Stimulated activated naive CD8-positive, alpha-beta T cell treated with anti-CD3 and anti-CD28 coated beads, Interleukin-15, Interleukin-2, amounts not matched to agents 100 ng/mL and 50 ng/mL, for 24 hours (primary cell): ENCODE measurements at regions not wholly inside any gene's neighbourhood (a gene's known extent, or its start where the extent isn't known, plus 50 kb on each side); places are given as distances from the start of the nearest gene placed in this dataset.
"Not testable (repeated sequence)": the region's sequence is repeated elsewhere in the genome, so short reads cannot be mapped to it uniquely, and the experiment has no call there.

Source experiments
- H3K27ac Mint-ChIP-seq: one replicate; pipeline ENCODE4 v1.8.0; 2021; ENCODE audit warnings: mild to moderate bottlenecking, mixed read lengths
- H3K27me3 Mint-ChIP-seq: one replicate; pipeline ENCODE4 v1.8.0; 2021; ENCODE audit warnings: mixed read lengths
- H3K36me3 Mint-ChIP-seq: one replicate; pipeline ENCODE4 v1.8.0; 2021; ENCODE audit warnings: low read depth, mixed read lengths
- H3K4me1 Mint-ChIP-seq: one replicate; pipeline ENCODE4 v1.8.0; 2021; ENCODE audit warnings: low read depth, mixed read lengths
- H3K4me3 Mint-ChIP-seq: one replicate; pipeline ENCODE4 v1.8.0; 2021; ENCODE audit warnings: mild to moderate bottlenecking, mixed read lengths
- H3K9me3 Mint-ChIP-seq: one replicate; pipeline ENCODE4 v1.8.0; 2021; ENCODE audit warnings: mixed read lengths

DNA sequence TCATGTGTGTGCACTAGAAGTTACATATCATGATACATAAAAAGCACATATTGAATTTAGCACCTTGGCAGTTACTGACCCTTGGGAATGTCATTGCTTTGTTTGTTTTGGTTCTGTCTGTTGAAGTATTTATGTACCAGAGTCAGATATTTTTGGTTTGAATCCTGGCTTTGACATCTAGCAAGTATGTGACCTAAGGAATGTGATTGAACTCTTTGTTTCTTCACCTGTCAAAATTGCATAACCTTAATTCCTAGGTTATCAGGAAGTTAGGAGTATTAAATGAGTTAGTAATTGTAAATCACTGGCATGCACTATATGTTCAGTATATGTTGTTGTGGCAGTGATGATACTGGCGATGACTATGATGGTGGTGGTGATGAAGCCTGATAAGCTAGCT, 1003.5 kb upstream of the NRXN1 start:
- no peak overlapping the region for H3K27ac Mint-ChIP-seq
- no peaks in the 10 kb centered on the region for H3K27me3 Mint-ChIP-seq
- H3K4me3 Mint-ChIP-seq, result no peak overlapping the region
- no peaks in the 10 kb centered on the region for H3K36me3 Mint-ChIP-seq
- H3K4me1 Mint-ChIP-seq, result no peaks in the 10 kb centered on the region
- H3K9me3 Mint-ChIP-seq, result peaks cover 11% of the 10 kb centered on the region

DNA sequence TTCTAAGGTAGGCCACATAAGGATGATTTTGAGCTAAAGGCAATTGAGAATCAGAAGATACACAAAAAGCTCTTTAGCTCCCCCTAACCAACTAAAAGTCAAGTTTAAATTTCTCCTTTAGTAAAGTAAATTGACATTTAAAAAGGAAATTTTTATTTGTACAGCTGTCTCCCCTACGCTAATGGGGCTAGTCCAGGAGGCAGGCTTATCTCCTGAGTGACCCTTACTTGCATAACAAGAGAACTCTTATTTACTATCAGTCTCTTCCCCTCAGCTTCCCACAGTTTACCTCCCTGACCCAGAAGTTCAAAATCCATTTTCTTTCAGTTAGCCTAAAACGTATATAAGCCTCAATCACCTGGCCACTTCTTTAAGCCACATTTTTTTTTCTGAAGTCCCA, 1002.8 kb upstream of the NRXN1 start:
- H3K27ac Mint-ChIP-seq, result no peak overlapping the region
- no peaks in the 10 kb centered on the region for H3K36me3 Mint-ChIP-seq
- peaks cover 11% of the 10 kb centered on the region for H3K9me3 Mint-ChIP-seq
- H3K4me1 Mint-ChIP-seq, result no peaks in the 10 kb centered on the region
- H3K27me3 Mint-ChIP-seq, result no peaks in the 10 kb centered on the region
- no peak overlapping the region for H3K4me3 Mint-ChIP-seq

DNA sequence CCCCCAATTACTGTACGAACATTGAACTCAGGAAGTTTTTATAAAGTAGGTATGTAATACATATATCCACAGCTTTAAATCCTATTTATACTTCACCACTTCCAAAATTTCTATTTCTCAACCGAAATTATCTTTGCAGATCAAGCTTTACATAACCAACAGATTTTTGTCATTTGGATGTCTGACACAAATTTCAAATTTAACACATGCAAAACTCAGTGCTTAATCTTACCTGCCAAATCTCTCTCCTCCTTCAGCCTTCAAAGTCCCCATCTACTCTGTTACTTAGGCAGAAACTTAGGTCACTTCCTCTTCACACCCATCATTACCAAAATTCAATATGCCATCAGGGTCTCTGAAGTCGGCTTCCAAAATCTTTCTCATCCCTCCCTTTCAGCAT, 990.1 kb upstream of the NRXN1 start:
- H3K9me3 Mint-ChIP-seq, result peaks cover 23% of the 10 kb centered on the region
- no peaks in the 10 kb centered on the region for H3K36me3 Mint-ChIP-seq
- H3K27me3 Mint-ChIP-seq, result no peaks in the 10 kb centered on the region
- H3K4me3 Mint-ChIP-seq, result no peak overlapping the region
- no peak overlapping the region for H3K27ac Mint-ChIP-seq
- no peaks in the 10 kb centered on the region for H3K4me1 Mint-ChIP-seq

DNA sequence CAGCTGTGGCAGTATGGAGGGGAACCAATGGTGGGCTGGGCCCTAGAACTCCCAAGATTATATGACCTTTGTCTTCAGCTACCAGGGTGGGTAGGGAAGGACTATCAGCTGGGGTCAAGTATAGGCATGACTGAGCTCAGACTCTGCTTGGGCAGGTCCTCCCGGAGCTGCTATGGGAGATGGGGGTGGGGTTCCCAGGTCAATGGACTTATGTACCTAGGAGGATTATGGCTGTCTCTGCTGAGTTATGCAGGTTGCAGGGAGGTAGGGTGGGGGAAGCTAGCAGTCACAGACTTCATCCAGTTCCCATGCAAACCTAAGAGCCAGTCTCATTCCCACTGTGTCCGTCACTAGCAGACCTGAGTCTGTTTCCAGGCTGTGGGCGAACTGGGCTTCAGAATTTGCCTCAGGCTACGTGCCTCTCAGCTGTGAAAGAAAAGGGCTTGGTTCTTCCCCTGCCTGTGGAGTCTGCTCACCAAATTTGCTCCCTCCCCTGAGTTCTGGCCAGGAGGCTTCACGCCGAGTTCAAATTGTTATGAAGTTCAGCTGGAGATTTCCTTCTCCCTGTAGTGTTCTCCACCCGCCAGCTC, 985.8 kb upstream of the NRXN1 start:
- no peaks in the 10 kb centered on the region for H3K4me1 Mint-ChIP-seq
- H3K36me3 Mint-ChIP-seq, result no peaks in the 10 kb centered on the region
- peaks cover 25% of the 10 kb centered on the region for H3K9me3 Mint-ChIP-seq
- no peak overlapping the region for H3K4me3 Mint-ChIP-seq
- H3K27ac Mint-ChIP-seq, result no peak overlapping the region
- no peaks in the 10 kb centered on the region for H3K27me3 Mint-ChIP-seq

DNA sequence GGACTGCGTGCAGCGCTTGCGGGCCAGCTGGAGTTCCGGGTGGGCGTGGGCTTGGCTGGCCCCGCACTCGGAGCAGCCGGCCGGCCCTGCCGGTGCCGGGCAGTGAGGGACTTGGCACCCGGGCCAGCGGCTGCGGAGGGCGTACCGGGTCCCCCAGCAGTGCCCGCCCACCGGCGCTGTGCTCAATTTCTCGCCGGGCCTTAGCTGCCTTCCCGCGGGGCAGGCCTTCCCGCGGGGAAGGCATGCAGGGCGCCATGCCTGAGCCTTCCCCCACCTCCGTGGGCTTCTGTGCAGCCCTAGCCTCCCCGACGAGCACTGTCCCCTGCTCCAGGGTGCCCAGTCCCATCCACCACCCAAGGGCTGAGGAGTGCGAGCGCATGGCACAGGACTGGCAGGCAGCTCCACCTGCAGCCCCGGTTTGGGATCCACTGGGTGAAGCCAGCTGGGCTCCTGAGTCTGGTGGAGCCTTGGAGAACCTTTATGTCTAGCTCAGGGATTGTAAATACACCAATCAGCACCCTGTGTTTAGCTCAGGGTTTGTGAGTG, 975.0 kb upstream of the NRXN1 start:
- peaks cover 11% of the 10 kb centered on the region for H3K9me3 Mint-ChIP-seq
- H3K27me3 Mint-ChIP-seq, H3K4me3 Mint-ChIP-seq, H3K36me3 Mint-ChIP-seq, H3K4me1 Mint-ChIP-seq, H3K27ac Mint-ChIP-seq: not testable (repeated sequence)

DNA sequence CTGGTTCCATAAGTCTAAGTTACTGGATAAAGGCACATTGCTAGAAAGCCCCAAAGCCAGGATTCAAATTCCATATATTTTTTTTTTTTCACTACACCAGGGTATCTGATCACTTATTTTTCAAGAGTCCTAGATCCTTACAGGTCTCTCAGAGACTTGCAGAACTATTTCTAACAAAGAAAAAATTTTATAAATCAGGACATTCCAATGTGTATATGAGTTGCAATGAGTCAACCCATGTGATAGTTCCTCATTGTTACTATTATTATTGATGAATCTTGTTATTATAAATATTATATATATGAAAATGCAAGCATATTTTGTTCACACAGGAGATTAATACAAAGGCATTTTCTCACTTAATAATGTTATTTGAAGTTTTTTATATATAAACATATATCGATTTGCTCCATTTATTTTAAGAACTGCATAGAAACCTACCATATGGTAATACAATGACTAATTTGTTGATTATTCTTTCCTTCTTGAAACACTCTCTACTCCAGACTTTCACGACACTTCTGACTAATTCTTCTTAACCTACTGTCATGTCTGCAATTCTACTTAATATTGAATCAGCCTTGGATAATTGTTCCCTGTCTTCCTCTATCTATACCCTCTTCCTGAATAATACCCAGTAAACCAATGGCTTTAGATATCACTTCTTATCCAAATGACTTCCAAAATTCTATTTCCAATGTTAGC, 968.4 kb upstream of the NRXN1 start:
- no peak overlapping the region for H3K27ac Mint-ChIP-seq
- H3K9me3 Mint-ChIP-seq, result peaks cover 14% of the 10 kb centered on the region
- no peaks in the 10 kb centered on the region for H3K27me3 Mint-ChIP-seq
- no peaks in the 10 kb centered on the region for H3K36me3 Mint-ChIP-seq
- no peak overlapping the region for H3K4me3 Mint-ChIP-seq
- H3K4me1 Mint-ChIP-seq, result no peaks in the 10 kb centered on the region

DNA sequence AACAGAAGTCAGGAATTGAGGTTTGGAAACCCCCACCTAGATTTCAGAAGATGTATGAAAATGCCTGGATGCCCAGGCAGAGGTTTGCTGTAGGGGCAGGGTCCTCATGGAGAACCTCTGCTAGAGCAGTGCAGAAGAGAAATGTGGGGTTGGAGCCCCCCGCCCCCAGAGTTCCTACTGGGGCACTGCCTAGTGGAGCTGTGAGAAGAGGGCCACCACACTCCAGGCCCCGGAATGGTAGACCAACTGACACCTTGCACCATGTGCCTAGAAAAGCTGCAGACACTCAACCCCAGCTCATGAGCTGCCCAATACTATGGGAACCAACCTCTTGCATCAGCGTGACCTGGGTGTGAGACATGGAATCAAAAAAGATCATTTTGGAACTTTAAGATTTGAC, 967.0 kb upstream of the NRXN1 start:
- Mint-ChIP-seq H3K27ac (no peak overlapping the region), H3K4me1 (no peaks in the 10 kb centered on the region), H3K27me3 (no peaks in the 10 kb centered on the region), H3K9me3 (peaks cover 16% of the 10 kb centered on the region), H3K36me3 (no peaks in the 10 kb centered on the region), H3K4me3 (no peak overlapping the region)

DNA sequence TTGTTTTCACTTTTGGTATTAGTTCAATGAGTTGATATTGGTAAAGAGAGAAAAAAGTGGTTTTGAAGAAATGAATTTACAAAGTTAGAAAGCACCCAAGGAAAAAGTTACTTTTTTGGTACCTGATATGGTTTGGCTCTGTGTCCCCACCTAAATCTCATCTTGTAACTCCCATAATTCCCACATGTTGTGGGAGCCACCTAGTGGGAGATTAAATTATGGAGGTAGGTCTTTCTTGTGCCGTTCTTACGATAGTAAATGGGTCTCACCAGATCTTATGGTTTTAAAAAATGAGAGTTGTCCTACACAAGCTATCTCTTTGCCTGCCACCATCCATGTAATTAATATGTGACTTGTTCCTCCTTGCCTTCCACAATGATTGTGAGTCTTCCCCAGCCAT, 965.6 kb upstream of the NRXN1 start:
- H3K9me3 Mint-ChIP-seq, result peaks cover 19% of the 10 kb centered on the region
- no peaks in the 10 kb centered on the region for H3K27me3 Mint-ChIP-seq
- H3K4me3 Mint-ChIP-seq, result no peak overlapping the region
- H3K4me1 Mint-ChIP-seq, result no peaks in the 10 kb centered on the region
- H3K27ac Mint-ChIP-seq, result no peak overlapping the region
- no peaks in the 10 kb centered on the region for H3K36me3 Mint-ChIP-seq

DNA sequence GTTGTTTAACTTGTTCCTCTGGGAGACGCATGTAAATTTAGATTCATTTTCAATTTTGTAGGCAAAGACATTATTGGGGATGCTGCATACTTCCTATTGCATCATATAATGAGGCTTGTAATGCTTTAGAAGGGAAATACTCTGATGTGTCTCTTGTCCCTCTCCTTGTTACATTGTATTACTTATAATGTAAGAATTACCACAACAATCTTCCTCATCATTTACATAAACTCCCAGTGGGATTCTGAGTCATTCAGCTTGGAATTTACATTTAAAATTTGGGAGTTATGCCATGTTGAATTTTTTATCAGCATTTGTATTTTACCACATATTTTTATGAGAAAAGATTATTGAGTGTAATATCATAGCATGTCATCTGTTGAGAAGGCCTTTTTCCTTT, 963.4 kb upstream of the NRXN1 start:
- Mint-ChIP-seq H3K27ac (no peak overlapping the region), H3K9me3 (peaks cover 16% of the 10 kb centered on the region), H3K4me3 (no peak overlapping the region), H3K27me3 (no peaks in the 10 kb centered on the region), H3K4me1 (no peaks in the 10 kb centered on the region), H3K36me3 (no peaks in the 10 kb centered on the region)

DNA sequence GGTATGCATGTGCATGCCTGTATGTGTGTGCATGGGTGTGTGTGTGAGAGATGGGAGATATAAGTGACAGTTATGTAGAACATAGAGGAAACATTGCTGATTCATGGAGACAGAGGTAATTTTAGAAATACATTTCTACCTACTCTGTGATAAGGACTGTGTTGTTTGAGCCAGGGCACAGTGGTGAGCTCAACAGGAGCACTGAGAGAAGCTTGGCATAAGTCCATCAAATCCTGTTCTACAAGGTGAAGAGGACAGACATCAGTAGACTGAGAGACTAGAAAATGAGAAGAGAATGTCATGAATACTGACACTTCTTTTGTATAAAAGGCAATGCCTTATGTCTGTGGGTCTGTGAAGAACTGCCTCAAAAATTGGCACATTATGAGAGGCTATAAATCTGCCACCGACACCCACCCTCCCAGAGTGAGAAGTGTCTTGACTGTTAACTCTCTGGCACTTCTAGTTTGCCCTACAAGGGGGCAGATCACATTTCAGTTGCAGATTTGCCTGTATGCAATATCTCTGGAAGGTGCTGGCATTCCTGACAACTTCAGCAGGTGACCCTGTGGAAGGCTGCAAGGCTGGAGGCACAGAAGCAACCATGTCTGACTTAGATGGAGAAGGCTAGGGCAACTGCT, 962.3 kb upstream of the NRXN1 start:
- peaks cover 19% of the 10 kb centered on the region for H3K9me3 Mint-ChIP-seq
- H3K27ac Mint-ChIP-seq, result no peak overlapping the region
- H3K27me3 Mint-ChIP-seq, result no peaks in the 10 kb centered on the region
- no peaks in the 10 kb centered on the region for H3K4me1 Mint-ChIP-seq
- no peak overlapping the region for H3K4me3 Mint-ChIP-seq
- H3K36me3 Mint-ChIP-seq, result no peaks in the 10 kb centered on the region

DNA sequence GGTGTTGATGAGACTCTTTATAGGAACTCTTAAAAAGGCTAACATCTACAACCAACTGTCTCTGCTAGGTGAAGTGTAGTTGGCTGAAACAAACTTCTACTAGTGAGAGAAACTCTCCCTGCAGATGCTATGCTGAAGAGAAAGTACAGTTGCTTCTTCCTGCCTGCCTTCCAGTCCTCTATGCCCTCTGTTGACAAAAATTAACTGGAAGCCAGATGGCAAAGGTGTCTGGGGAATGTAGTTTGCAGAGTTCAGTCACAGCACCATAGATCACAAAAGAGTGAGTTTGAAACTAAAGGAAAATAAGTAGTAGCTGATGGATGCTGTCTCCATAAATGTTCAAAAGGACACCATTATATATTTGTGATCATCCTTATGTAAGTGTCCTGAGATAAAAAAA, 958.8 kb upstream of the NRXN1 start:
- Mint-ChIP-seq H3K4me1 (no peaks in the 10 kb centered on the region), H3K27ac (no peak overlapping the region), H3K9me3 (peaks cover 9% of the 10 kb centered on the region), H3K4me3 (no peak overlapping the region), H3K27me3 (no peaks in the 10 kb centered on the region), H3K36me3 (no peaks in the 10 kb centered on the region)

DNA sequence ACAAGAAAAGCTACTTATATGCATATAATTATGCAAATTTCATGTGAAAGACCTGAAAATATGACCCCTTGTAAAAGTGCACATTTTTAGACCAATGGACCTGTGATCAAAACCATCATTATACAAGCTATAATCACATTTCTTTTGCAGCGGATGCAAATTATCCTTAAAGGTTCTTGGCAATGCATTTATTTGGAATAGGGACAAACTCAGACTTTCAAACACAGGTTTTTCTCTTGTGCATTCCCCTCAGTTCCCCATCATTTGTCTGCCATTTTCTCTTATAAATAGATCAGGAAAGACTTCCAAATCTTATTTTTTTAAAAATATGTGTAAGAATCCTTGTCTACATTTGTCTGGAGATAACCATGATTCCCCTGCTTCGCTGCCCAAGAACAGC, 954.2 kb upstream of the NRXN1 start:
- Mint-ChIP-seq H3K4me1 (no peaks in the 10 kb centered on the region), H3K27ac (no peak overlapping the region), H3K27me3 (no peaks in the 10 kb centered on the region), H3K36me3 (no peaks in the 10 kb centered on the region), H3K4me3 (no peak overlapping the region), H3K9me3 (peaks cover 9% of the 10 kb centered on the region)

DNA sequence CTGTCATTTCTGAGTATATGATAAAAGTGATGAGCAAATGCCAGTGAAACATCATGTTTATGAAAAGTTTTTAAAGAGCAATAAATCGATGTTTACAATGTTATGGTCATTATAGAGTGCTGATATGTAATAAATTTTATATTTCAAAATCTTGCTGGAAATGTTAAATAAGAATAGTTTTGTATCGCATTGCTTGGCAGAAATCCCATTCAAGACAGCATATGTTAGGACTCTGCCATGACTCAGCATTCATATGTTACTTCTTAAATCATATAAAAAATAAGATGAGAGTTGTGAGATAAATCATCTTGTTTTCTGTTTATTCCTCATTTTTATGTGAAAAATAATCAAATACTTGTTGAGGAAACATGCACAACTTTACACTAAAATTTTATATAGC, 949.9 kb upstream of the NRXN1 start:
- Mint-ChIP-seq H3K4me3 (no peak overlapping the region), H3K36me3 (no peaks in the 10 kb centered on the region), H3K27me3 (no peaks in the 10 kb centered on the region), H3K27ac (no peak overlapping the region), H3K9me3 (peaks cover 5% of the 10 kb centered on the region), H3K4me1 (no peaks in the 10 kb centered on the region)

DNA sequence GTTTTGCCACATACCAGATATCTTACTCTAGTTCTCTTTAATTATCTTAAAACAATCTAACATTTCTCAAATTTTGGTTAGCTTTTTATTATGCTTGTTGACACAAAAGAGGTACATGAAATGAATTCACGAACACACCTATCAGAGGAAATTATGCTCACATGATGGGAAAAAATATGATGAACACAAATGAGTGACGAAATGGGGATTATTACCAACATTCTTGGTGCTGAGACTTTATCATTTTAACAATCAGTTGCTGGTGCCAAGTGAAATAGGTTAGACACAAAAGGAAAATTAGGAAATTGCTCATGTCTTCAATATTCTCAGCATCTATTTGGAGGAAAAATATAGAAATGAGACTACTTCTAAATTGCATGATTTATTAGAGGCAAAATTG, 944.7 kb upstream of the NRXN1 start:
- no peaks in the 10 kb centered on the region for H3K4me1 Mint-ChIP-seq
- H3K9me3 Mint-ChIP-seq, result peaks cover 6% of the 10 kb centered on the region
- no peaks in the 10 kb centered on the region for H3K27me3 Mint-ChIP-seq
- no peak overlapping the region for H3K27ac Mint-ChIP-seq
- H3K4me3 Mint-ChIP-seq, result no peak overlapping the region
- no peaks in the 10 kb centered on the region for H3K36me3 Mint-ChIP-seq

DNA sequence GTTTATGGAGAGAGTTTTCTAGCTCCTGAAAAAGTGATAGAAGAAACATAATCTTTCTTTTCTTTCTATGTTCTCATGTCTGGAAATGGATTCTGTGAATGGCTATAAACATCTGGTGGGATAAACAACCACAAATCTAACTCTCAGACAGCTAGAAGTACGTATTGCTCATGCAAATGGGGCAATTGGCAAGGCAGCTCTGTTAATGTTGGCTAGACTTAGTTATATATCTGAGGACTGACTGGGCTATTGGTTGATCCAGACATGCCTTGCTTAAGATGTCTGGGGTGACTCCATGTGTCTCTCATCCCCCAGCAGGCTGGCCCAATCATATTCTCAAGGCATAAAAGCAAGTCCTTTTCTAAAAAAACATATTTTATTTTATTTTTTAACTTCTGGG, 939.2 kb upstream of the NRXN1 start:
- no peaks in the 10 kb centered on the region for H3K4me1 Mint-ChIP-seq
- no peak overlapping the region for H3K4me3 Mint-ChIP-seq
- no peaks in the 10 kb centered on the region for H3K27me3 Mint-ChIP-seq
- H3K27ac Mint-ChIP-seq, result no peak overlapping the region
- H3K36me3 Mint-ChIP-seq, result no peaks in the 10 kb centered on the region
- H3K9me3 Mint-ChIP-seq, result peaks cover 11% of the 10 kb centered on the region
